DND-41 (cell line): ENCODE measurements at regions not wholly inside any gene's neighbourhood (a gene's known extent, or its start where the extent isn't known, plus 50 kb on each side); places are given as distances from the start of the nearest gene placed in this dataset.
"Not testable (repeated sequence)": the region's sequence is repeated elsewhere in the genome, so short reads cannot be mapped to it uniquely, and the experiment has no call there.

Experiments
- ATAC-seq: fragments of 200-7000 bp; cut with Tn5 transposase; 3 replicates; pipeline ENCODE4 v1.9.1; 2021; ENCODE audit warnings: low read depth; ENCODE audit not compliant: insufficient read depth
- DNase-seq: peaks from one replicate; pipeline ENCODE4 v3.0.0-alpha.2; 2020
- H2AFZ ChIP-seq: 2 replicates; pipeline ENCODE4 v1.6.0; 2012; ENCODE audit warnings: low read depth, low read length
- H3K27ac ChIP-seq: 2 replicates; pipeline ENCODE4 v1.5.1; 2012; ENCODE audit warnings: low read length, inconsistent platforms
- H3K27me3 ChIP-seq: fragments of 200-600 bp; sonication (generic); 2 replicates; pipeline ENCODE4 v1.6.0; 2012; ENCODE audit warnings: low read length, mild to moderate bottlenecking, inconsistent platforms; ENCODE audit not compliant: insufficient read depth, poor library complexity
- H3K36me3 ChIP-seq: 2 replicates; pipeline ENCODE4 v1.5.1; 2012; ENCODE audit warnings: low read length, inconsistent platforms; ENCODE audit not compliant: insufficient read depth
- H3K4me1 ChIP-seq: 2 replicates; pipeline ENCODE4 v1.5.1; 2012; ENCODE audit warnings: mild to moderate bottlenecking, low read length; ENCODE audit not compliant: insufficient read depth
- H3K4me2 ChIP-seq: 2 replicates; pipeline ENCODE4 v1.6.0; 2012; ENCODE audit warnings: mild to moderate bottlenecking, moderate library complexity, low read length, inconsistent platforms; ENCODE audit not compliant: insufficient read depth
- H3K4me3 ChIP-seq, 2 experiments: fragments of 200-600 bp in 1 of 2; shearing (Covaris generic) in 1 of 2; 2 replicates each; pipeline ENCODE4 v1.5.1; 2012 to 2016; ENCODE audit warnings: inconsistent platforms in 2 of 2, low read length in 2 of 2, mild to moderate bottlenecking in 2 of 2, low read depth in 1 of 2, moderate library complexity in 1 of 2
- H3K79me2 ChIP-seq: 2 replicates; pipeline ENCODE4 v1.6.0; 2012; ENCODE audit warnings: low read length, inconsistent platforms; ENCODE audit not compliant: insufficient read depth
- H3K9ac ChIP-seq: 2 replicates; pipeline ENCODE4 v1.6.0; 2012; ENCODE audit warnings: low read depth, mild to moderate bottlenecking, inconsistent platforms, low read length, moderate library complexity
- H3K9me3 ChIP-seq: 2 replicates; pipeline ENCODE4 v1.5.1; 2012; ENCODE audit warnings: low read length, moderate library complexity, mild to moderate bottlenecking, inconsistent platforms; ENCODE audit not compliant: insufficient read depth, severe bottlenecking
- H4K20me1 ChIP-seq: 2 replicates; pipeline ENCODE4 v1.6.0; 2012; ENCODE audit warnings: low read length; ENCODE audit not compliant: insufficient read depth
- CTCF ChIP-seq: IDR thresholded peaks from 2 replicates; pipeline ENCODE4 v1.5.1; 2012; ENCODE audit warnings: borderline replicate concordance, low read length, moderate library complexity, mild to moderate bottlenecking; ENCODE audit not compliant: poor library complexity, severe bottlenecking; ENCODE audit errors: extremely low read depth
- EZH2 ChIP-seq: IDR thresholded peaks from 3 replicates; pipeline ENCODE4 v1.6.1; 2012; ENCODE audit warnings: borderline replicate concordance, low read depth, mild to moderate bottlenecking, moderate library complexity, low read length, inconsistent platforms; ENCODE audit not compliant: severe bottlenecking

DNA sequence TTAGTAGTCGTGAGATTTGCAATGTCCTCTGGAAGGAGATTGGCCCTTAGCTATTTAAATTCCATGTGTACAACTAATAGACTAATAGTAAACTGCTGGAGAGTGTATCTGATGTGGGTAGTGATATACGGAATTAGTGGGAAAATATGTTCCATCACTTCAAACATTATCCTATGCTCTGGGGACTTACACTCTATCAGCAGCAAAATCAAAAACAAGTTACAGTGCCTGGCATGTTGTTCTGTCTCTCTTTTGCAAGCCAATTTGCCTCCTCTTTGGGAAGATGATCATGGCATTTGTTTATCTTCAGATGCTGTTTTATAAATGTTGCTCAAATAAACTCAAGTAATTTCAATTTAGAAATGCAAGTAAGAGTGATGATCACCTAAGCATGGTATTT lies 311.9 kb upstream of the ACO1 start:
- Histone ChIP-seq H3K9me3 (no peaks in the 10 kb centered on the region), H3K4me3 (no peak overlapping the region), H2AFZ (no peak overlapping the region), H4K20me1 (no peaks in the 10 kb centered on the region), H3K4me2 (no peak overlapping the region), H3K9ac (no peak overlapping the region), H3K4me1 (no peaks in the 10 kb centered on the region), H3K27me3 (no peaks in the 10 kb centered on the region), H3K36me3 (no peaks in the 10 kb centered on the region), H3K27ac (no peak overlapping the region), H3K79me2 (no peaks in the 10 kb centered on the region)
- no peak for TF ChIP-seq EZH2
- TF ChIP-seq CTCF = no peak
- ATAC-seq = no peak
- no peak for DNase-seq

DNA sequence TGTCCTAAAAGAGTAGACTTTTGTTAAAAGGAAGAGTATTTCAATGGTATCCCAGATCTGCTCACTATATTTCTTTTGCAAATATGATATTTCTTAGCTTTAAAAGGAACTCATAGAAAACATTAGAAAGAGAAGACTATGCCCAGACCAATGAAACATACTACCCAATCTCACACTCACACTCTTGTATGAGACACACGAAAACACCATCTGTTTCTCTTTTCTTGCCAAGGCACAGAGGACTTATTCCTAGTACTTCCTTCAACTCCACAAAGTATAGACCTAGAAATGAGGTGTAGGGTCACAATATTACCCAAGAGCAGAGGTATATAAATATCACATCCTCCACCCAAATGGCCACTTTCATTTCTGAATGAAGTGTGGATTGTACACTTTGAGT lies 292.4 kb upstream of the ACO1 start:
- no peaks in the 10 kb centered on the region for H3K9me3 ChIP-seq
- no peaks in the 10 kb centered on the region for H3K36me3 ChIP-seq
- no peak for DNase-seq
- ATAC-seq = no peak
- no peaks in the 10 kb centered on the region for H3K4me1 ChIP-seq
- no peak overlapping the region for H2AFZ ChIP-seq
- H3K27me3 ChIP-seq = no peaks in the 10 kb centered on the region
- H4K20me1 ChIP-seq = no peaks in the 10 kb centered on the region
- H3K4me2 ChIP-seq = no peak overlapping the region
- no peak overlapping the region for H3K27ac ChIP-seq
- TF ChIP-seq EZH2 = no peak
- TF ChIP-seq CTCF = no peak
- H3K9ac ChIP-seq = no peak overlapping the region
- no peaks in the 10 kb centered on the region for H3K79me2 ChIP-seq
- H3K4me3 ChIP-seq = no peak overlapping the region

- DNase-seq = no peak
- Histone ChIP-seq H3K27ac (no peak overlapping the region), H3K27me3 (no peaks in the 10 kb centered on the region), H2AFZ (no peak overlapping the region), H3K79me2 (no peaks in the 10 kb centered on the region), H3K4me1 (no peaks in the 10 kb centered on the region), H3K9me3 (no peaks in the 10 kb centered on the region), H3K36me3 (no peaks in the 10 kb centered on the region), H3K4me3 (no peak overlapping the region), H3K9ac (no peak overlapping the region), H3K4me2 (no peak overlapping the region), H4K20me1 (no peaks in the 10 kb centered on the region)
- ATAC-seq = no peak
- TF ChIP-seq CTCF = no peak
- TF ChIP-seq EZH2 = no peak
Observed at GRCh38 chr9:32117291-32117690, 267.2 kb upstream of the ACO1 start.

DNA sequence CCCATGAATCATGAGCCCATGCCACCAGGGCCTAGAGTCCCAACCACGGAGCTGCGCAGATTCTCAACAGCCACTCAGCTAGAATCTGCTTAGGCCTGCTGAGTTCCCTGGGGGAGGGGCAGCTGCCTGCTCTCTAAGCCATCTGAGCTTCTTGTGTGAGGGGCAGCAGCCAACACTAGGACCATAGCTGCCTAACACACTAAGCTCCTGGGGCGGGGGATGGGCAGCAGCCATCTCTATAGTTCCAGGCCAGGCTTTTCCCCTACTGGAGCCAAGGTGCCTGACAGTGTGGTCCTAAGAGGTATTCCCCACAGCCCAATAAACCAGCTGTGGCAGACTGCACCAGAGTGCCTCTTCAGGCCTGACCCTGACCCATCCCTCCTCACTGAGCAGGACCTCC lies 255.9 kb upstream of the ACO1 start:
- DNase-seq (no peak), ATAC-seq (no peak)
- Histone ChIP-seq H3K4me3 (no peak overlapping the region), H3K27me3 (no peaks in the 10 kb centered on the region), H3K27ac (no peak overlapping the region), H3K79me2 (no peaks in the 10 kb centered on the region), H3K36me3 (no peaks in the 10 kb centered on the region), H2AFZ (no peak overlapping the region), H3K4me2 (no peak overlapping the region), H3K4me1 (no peaks in the 10 kb centered on the region), H3K9me3 (no peaks in the 10 kb centered on the region), H4K20me1 (no peaks in the 10 kb centered on the region), H3K9ac (no peak overlapping the region)
- TF ChIP-seq EZH2 (no peak), CTCF (no peak)

GRCh38 chr9:32130709-32131108 lies 253.7 kb upstream of the ACO1 start:
- not testable (repeated sequence) for ATAC-seq, H4K20me1 ChIP-seq, H2AFZ ChIP-seq, H3K9me3 ChIP-seq, DNase-seq, H3K79me2 ChIP-seq, H3K27me3 ChIP-seq, H3K27ac ChIP-seq, H3K36me3 ChIP-seq, H3K9ac ChIP-seq, H3K4me2 ChIP-seq, H3K4me1 ChIP-seq, H3K4me3 ChIP-seq
